GM12878 (cell line): ENCODE measurements at regions not wholly inside any gene's neighbourhood (a gene's known extent, or its start where the extent isn't known, plus 50 kb on each side); places are given as distances from the start of the nearest gene placed in this dataset.

Source experiments
- ATAC-seq: fragments of 200-7000 bp; cut with Tn5 transposase; 3 replicates; pipeline ENCODE4 v1.9.1; 2020; ENCODE audit warnings: mild to moderate bottlenecking, moderate library complexity
- BruUV-seq: library from RNA; stranded (reverse); fragments of 400-500 nt; replicated peaks from 2 replicates; lab custom pipeline; 2021; lab: Mats Ljungman, UMichigan
- CTCF ChIA-PET: fragments of 300-600 bp; sonication (Branson Sonifier 250); formaldehyde crosslinking; extraction: SDS; loops from one replicate; lab custom pipeline; 2021; ENCODE audit warnings: inconsistent platforms; lab: Yijun Ruan, JAX
- POLR2A ChIA-PET: fragments of 350-600 bp; formaldehyde crosslinking; extraction: SDS; loops from one replicate; lab custom pipeline; 2021; ENCODE audit warnings: inconsistent platforms; lab: Charles Lee
- RAD21 ChIA-PET: fragments of 300-600 bp; sonication (Branson Sonifier 250); formaldehyde crosslinking; loops from one replicate; lab custom pipeline; 2023; ENCODE audit warnings: antibody characterized with exemption; ENCODE audit not compliant: unreplicated experiment; lab: Charles Lee
- SMC1A ChIA-PET: fragments of 300-600 bp; sonication (Branson Sonifier 250); formaldehyde crosslinking; loops from one replicate; lab custom pipeline; 2023; ENCODE audit not compliant: unreplicated experiment, uncharacterized antibody; lab: Charles Lee
- DNase-seq: peaks from one replicate; pipeline ENCODE4 v3.0.0-alpha.2; 2011; ENCODE audit warnings: low read depth, low spot score
- FAIRE-seq: peaks from 3 replicates; lab custom pipeline; 2011; peaks lifted over from hg19 to GRCh38; lab: Jason Lieb, UNC
- H2AFZ ChIP-seq: 2 replicates; pipeline ENCODE4 v1.6.0; 2011; ENCODE audit warnings: low read depth, low read length, control low read depth; ENCODE audit not compliant: control insufficient read depth
- H3K27ac ChIP-seq: 2 replicates; pipeline ENCODE4 v1.5.1; 2011; ENCODE audit warnings: control low read depth; ENCODE audit not compliant: control insufficient read depth, insufficient read depth
- H3K27me3 ChIP-seq, 2 experiments: replicated peaks in 1 of 2; 2 replicates each; pipeline versions ENCODE4 v1.6.0 to v1.6.1; 2011; ENCODE audit warnings: low read length in 1 of 2; ENCODE audit not compliant: control insufficient read depth in 2 of 2, insufficient read depth in 2 of 2
- H3K36me3 ChIP-seq, 2 experiments: 2 replicates each; pipeline ENCODE4 v1.5.1; 2011; ENCODE audit warnings: low read length in 1 of 2; ENCODE audit not compliant: control insufficient read depth in 2 of 2, insufficient read depth in 2 of 2
- H3K4me1 ChIP-seq: 2 replicates; pipeline ENCODE4 v1.6.1; 2011; ENCODE audit warnings: mild to moderate bottlenecking, low read length, moderate library complexity, mixed read lengths; ENCODE audit not compliant: control insufficient read depth, insufficient read depth
- H3K4me2 ChIP-seq: 2 replicates; pipeline ENCODE4 v1.6.0; 2011; ENCODE audit warnings: control low read depth; ENCODE audit not compliant: control insufficient read depth, insufficient read depth
- H3K4me3 ChIP-seq: fragments of 200-600 bp; sonication (generic); 2 replicates; pipeline ENCODE4 v1.5.1; 2016
- H3K79me2 ChIP-seq: 2 replicates; pipeline ENCODE4 v1.6.0; 2011; ENCODE audit warnings: low read length; ENCODE audit not compliant: control insufficient read depth, insufficient read depth
- H3K9ac ChIP-seq: 2 replicates; pipeline ENCODE4 v1.8.0; 2011; ENCODE audit warnings: low read length, control low read depth, mixed read lengths; ENCODE audit not compliant: control insufficient read depth, insufficient read depth
- H3K9me3 ChIP-seq: replicated peaks from 3 replicates; pipeline ENCODE4 v1.5.1; 2011; ENCODE audit warnings: mild to moderate bottlenecking, low read length; ENCODE audit not compliant: control insufficient read depth, insufficient read depth
- H4K20me1 ChIP-seq: 2 replicates; pipeline ENCODE4 v1.6.0; 2011; ENCODE audit not compliant: control insufficient read depth, insufficient read depth
- LARP7 ChIP-seq: fragments of 450-650 bp; IDR thresholded peaks from 2 replicates; pipeline ENCODE4 v1.6.1; 2017; ENCODE audit warnings: mild to moderate bottlenecking
- NR2C1 ChIP-seq: fragments of 450-650 bp; IDR thresholded peaks from 2 replicates; pipeline ENCODE4 v1.6.1; 2017; ENCODE audit warnings: antibody characterized with exemption, mild to moderate bottlenecking, moderate library complexity
- NR2C2 ChIP-seq: IDR thresholded peaks from 2 replicates; pipeline ENCODE4 v1.6.1; 2011; ENCODE audit warnings: borderline replicate concordance, low read depth; ENCODE audit not compliant: control insufficient read depth, insufficient read length
- NR2F1 ChIP-seq: fragments of 450-650 bp; conservative IDR thresholded peaks from 2 replicates; pipeline ENCODE4 v1.6.1; 2017; ENCODE audit warnings: mild to moderate bottlenecking
- RAD21 ChIP-seq: IDR thresholded peaks from 2 replicates; pipeline ENCODE4 v1.6.1; 2011; ENCODE audit warnings: mild to moderate bottlenecking, low read depth, low read length, moderate library complexity; ENCODE audit not compliant: insufficient read depth
- RUNX3 ChIP-seq: IDR thresholded peaks from 2 replicates; pipeline ENCODE4 v1.6.1; 2012; ENCODE audit warnings: low read length, inconsistent platforms
- SMAD5 ChIP-seq: IDR thresholded peaks from 2 replicates; pipeline ENCODE4 v1.6.1; 2016; ENCODE audit warnings: antibody characterized with exemption, low read depth
- ZNF24 ChIP-seq: fragments of 450-650 bp; IDR thresholded peaks from 2 replicates; pipeline ENCODE4 v1.6.1; 2017; ENCODE audit warnings: antibody characterized with exemption, mild to moderate bottlenecking
- WGBS: methylation state at CpG from one replicate; pipeline ENCODE4 v1.1.6; 2016; ENCODE audit warnings: low lambda C conversion rate; ENCODE audit not compliant: insufficient replicate concordance, insufficient coverage; ENCODE audit errors: missing lambda C conversion rate; 5-methylcytosine and 5-hydroxymethylcytosine counted together
- in situ Hi-C: fragments of 300-500 bp; cut with MboI; formaldehyde crosslinking; loops from 9 replicates; pipeline ENCODE4 v1.14.3; 2018; ENCODE audit warnings: mixed read lengths
- intact Hi-C: fragments of 100-400 bp; cut with micrococcal nuclease; formaldehyde crosslinking; loops from one replicate; pipeline ENCODE4 v1.14.2; 2022; ENCODE audit not compliant: unreplicated experiment

DNA sequence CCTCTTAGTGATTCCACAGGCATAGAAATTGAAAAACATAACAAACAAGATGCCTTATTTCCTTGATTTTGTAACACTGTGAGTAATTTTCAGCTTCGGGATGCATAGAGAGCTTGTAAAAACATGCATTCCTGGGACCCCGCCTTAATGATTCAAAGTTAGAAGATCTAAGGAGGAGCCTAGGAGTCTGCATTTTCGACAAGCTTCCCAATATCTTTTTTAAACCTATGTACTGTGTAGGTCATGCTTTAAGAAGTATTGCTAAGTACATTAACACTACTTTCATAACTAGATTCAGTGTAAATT lies 109.8 kb upstream of the ZNF516 start (continued):
- TF ChIP-seq RAD21 (no peak), LARP7 (no peak), ZNF24 (no peak)
- TF ChIP-seq, all 136 proteins: peak for 0

DNA sequence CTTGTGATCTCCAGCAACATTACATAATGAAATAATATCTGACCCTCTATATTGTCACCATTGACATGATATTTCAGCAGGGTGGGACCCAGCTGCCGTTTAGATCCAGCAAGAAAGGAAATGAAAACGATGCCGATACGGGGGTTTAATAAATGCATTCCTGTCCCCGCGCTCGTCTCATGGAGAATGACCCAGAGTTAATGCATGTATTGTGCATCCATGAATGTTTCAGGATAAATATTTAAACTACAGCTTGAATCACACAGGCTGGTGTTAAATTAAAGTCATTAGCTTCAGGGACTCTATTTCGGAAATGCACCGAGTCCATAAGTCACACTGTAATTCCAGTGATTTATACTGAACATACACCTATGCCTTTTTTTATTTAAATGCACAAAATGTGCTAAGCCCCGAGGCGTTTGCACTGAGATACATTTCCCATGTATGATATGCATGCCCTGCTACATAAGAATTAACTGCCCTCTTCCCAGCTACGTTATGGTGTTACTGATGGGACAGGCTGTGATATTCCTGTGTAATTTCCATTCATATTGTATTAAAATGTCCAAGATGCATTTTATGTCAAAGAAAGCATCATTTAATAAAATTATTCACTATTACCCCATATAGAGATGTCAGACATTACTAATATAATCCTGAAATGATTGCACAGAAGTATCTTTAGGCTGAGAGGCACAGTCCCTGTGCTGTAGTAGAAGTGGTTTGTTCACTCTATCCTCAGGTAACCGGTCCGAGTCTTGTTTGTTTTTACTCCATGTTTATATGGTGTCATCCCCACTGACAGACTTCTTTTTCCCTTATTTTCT lies 109.3 kb upstream of the ZNF516 start:
- ChIA-PET RAD21 (no interaction called here), SMC1A (no interaction called here), POLR2A (no interaction called here)
- H3K4me1 ChIP-seq, result no peaks in the 10 kb centered on the region
- no peak overlapping the region for H2AFZ ChIP-seq
- no peaks in the 10 kb centered on the region for H3K36me3 ChIP-seq
- no peak for FAIRE-seq
- H4K20me1 ChIP-seq, result no peaks in the 10 kb centered on the region
- no peak overlapping the region for H3K4me2 ChIP-seq
- no peak overlapping the region for H3K27ac ChIP-seq
- H3K4me3 ChIP-seq, result no peak overlapping the region
- in situ Hi-C loops, result no loop called here
- no peak overlapping the region for H3K9ac ChIP-seq
- no peak for DNase-seq
- H3K9me3 ChIP-seq, result no peaks in the 10 kb centered on the region
- TF ChIP-seq RUNX3 (no peak), NR2C2 (no peak), SMAD5 (no peak), NR2F1 (no peak), NR2C1 (no peak)
- TF ChIP-seq, all 136 proteins: peak for 0
- CTCF ChIA-PET, result no interaction called here
- ATAC-seq, result no peak
- WGBS, result 60% methylated on average over 14 of the region's 14 CpGs
- Histone ChIP-seq H3K79me2 (no peaks in the 10 kb centered on the region), H3K27me3 (no peaks in the 10 kb centered on the region)
- no TSS peak for BruUV-seq
- intact Hi-C loops, result no loop called here
